H1 (cell line): ENCODE measurements at regions not wholly inside any gene's neighbourhood (a gene's known extent, or its start where the extent isn't known, plus 50 kb on each side); places are given as distances from the start of the nearest gene placed in this dataset.

ENCODE experiments used
- EGR1 ChIP-seq: IDR thresholded peaks from 2 replicates; pipeline ENCODE4 v1.6.1; 2011; ENCODE audit warnings: low read depth, low read length, borderline replicate concordance
- HDAC6 ChIP-seq: IDR thresholded peaks from one replicate; pipeline ENCODE4 v1.7.1; 2012; ENCODE audit warnings: low read depth, mild to moderate bottlenecking, inconsistent platforms, low read length, moderate library complexity
- TEAD4 ChIP-seq: IDR thresholded peaks from 2 replicates; pipeline ENCODE4 v1.6.1; 2012; ENCODE audit warnings: low read depth, low read length, inconsistent platforms, mixed read lengths
- TF ChIP-seq, protein P1 (sequence below): IDR thresholded peaks from 2 replicates; pipeline ENCODE4 v1.6.1; 2011; ENCODE audit warnings: low read length, improper control_type of control experiment

DNA sequence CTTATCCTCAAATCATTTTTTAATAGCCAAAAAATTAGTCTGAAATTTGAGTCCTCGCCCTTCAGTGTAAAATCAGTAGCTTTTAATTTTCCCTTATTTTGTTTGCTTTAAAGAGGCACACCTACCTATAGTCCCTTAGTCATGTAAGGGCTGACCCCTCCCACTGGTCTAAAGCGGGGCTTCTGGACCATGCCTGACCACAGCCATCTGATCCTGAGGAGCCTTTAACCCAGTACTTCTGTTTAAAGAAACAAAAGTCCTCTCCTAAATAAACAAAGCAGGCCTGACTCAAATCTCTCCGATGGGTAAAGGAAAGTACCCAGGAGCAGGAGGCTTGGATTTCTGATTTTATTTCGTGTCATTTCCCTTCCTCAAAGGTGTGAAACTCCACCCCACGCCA lies 92.0 kb upstream of the CCL2 start (continued):
- TF ChIP-seq, protein P1, sequence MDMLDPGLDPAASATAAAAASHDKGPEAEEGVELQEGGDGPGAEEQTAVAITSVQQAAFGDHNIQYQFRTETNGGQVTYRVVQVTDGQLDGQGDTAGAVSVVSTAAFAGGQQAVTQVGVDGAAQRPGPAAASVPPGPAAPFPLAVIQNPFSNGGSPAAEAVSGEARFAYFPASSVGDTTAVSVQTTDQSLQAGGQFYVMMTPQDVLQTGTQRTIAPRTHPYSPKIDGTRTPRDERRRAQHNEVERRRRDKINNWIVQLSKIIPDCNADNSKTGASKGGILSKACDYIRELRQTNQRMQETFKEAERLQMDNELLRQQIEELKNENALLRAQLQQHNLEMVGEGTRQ, result no peak
- TF ChIP-seq TEAD4, result no peak
- TF ChIP-seq EGR1, result no peak
- no peak for TF ChIP-seq HDAC6
